Erythroblast (primary cell): ENCODE measurements at regions not wholly inside any gene's neighbourhood (a gene's known extent, or its start where the extent isn't known, plus 50 kb on each side); places are given as distances from the start of the nearest gene placed in this dataset.

Source experiments
- GATA1 ChIP-seq: IDR thresholded peaks from 2 replicates; pipeline ENCODE4 v1.6.1; 2011; ENCODE audit warnings: low read depth, mild to moderate bottlenecking, control low read depth, low read length, moderate library complexity
- POLR2A ChIP-seq: IDR thresholded peaks from 2 replicates; pipeline ENCODE4 v1.6.1; 2011; ENCODE audit warnings: mild to moderate bottlenecking, low read length

DNA sequence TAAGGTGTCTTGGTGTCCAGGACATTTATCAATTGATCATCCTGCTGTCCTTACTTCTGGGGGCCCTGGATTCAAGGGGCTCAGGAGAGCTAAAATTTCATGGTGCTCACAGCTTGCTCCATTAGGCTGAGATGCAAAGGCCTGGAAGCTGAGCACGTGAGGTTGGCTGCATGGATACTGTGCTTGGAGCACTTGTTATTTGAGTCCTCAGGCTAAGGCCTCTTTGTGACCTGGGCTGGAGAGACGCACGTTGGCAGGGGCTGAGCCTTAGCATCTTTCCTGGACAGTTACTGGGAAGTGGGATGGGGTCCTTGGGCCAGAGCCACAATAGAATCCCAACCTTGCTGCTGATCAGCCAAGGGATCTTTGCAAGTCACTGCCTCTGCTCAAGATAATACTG is 151.2 kb upstream of the HS6ST1 start:
- TF ChIP-seq POLR2A (no peak), GATA1 (no peak)
